ENCODE measurements at regions not wholly inside any gene's neighbourhood (a gene's known extent, or its start where the extent isn't known, plus 50 kb on each side); places are given as distances from the start of the nearest gene placed in this dataset.

DNA sequence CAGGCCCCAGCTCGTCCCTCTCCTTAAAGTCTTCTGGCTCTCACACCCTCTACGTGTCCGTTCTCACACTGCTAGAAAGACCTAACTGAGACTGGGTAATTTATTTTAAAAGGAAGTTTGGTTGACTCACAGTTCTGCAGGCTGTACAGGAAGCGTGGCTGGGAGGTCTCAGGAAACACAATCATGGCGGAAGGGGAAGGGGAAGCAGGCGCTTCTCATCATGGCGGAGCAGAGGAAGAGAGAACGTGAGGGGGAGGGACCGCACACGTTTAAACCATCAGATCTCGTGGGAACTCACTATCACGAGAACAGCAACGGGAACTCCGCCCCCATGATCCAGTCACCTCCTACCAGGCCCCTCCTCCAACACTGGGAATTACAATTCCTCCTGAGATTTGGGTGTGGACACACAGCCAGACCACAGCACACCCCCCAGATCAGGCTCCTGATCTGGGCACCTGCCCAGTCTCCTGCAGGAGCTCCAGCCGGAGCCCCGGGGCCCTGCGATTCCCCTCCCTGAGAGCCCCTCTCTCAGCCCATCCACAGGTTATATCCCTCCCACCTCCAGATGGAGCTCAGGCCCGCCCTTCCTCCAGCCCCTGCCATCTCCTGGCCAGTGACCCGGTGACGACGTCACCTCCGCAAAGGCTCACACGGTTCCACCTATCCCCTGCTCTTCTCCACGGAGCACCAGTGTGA is 170.2 kb downstream of the BRD1 start:
- peak; percentile 86 for DNase-seq

DNA sequence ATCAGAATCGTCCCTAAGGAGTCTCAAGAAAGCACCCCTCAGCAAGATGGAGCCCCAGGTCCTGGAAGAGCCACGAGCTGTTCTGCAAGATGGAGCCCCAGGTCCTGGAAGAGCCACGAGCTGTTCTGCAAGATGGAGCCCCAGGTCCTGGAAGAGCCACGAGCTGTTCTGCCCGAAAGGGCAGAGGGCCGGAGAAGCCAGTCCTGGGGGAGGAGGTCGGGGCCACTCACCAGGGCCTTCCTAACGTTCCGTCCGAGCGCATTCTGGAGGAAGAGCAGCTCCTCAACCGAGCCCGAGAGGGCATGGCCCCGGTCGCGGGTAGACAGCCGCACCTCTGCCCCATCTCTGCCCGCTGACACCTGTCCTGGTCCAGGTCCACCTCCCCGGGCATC is 170.8 kb downstream of the BRD1 start:
- peak; percentile 53 for DNase-seq

DNA sequence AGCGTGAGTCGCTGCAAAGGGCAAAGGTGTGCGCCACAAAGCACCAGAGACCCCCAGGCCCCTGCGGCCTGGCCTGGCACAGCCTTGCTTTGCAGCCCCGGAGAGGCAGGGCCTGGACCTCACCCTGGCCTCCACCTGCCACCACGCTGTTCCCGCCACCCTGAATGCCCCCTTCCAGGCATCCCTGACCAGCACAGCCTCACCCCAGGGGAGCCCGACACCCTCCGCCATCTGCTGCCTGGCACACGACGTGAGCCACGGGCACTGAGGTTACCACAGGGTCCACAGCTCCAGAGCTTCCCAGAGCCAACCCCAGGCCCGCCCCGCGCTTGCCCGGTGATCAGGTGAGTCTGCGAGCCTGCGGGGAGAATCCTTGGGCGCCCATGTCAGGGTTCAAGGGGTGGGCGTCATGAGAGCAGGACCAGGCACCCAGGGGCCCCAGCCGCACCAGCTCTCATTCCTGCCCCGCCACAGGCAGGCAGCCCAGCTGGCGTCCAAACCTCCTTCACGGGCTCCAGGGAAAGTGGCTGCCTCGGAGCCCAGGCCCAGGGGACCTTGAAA is 171.3 kb downstream of the BRD1 start:
- DNase-seq = no peak

DNA sequence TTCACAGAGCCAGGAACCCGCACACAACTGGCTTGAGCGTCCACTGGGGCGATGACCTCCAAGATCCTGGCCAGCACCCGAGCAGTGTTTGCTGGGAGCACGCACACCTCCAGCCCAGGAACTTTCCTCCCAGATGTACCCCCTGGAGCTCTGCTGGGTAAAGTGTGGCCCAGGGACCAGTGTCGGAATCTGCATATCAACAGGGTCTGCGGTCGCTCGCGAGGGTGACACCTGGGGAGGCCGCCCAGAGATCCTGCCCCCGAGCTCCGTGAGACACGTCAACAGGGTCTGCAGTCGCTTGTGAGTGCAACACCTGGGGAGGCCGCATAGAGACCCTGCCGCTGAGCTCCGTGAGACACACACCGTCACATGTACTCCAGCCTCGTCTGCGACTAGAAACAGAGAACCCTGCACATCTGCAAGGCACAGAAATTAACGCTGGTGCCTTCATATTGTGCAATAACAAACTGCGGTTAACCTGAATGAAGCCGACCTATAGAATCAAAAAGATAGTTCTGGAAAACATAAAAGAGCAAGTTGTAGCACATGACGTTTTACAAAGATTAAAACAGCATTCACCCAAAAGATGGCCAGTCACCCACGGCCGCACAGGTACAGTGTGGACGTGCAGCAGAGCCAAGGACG is 172.4 kb downstream of the BRD1 start:
- no peak for DNase-seq

DNA sequence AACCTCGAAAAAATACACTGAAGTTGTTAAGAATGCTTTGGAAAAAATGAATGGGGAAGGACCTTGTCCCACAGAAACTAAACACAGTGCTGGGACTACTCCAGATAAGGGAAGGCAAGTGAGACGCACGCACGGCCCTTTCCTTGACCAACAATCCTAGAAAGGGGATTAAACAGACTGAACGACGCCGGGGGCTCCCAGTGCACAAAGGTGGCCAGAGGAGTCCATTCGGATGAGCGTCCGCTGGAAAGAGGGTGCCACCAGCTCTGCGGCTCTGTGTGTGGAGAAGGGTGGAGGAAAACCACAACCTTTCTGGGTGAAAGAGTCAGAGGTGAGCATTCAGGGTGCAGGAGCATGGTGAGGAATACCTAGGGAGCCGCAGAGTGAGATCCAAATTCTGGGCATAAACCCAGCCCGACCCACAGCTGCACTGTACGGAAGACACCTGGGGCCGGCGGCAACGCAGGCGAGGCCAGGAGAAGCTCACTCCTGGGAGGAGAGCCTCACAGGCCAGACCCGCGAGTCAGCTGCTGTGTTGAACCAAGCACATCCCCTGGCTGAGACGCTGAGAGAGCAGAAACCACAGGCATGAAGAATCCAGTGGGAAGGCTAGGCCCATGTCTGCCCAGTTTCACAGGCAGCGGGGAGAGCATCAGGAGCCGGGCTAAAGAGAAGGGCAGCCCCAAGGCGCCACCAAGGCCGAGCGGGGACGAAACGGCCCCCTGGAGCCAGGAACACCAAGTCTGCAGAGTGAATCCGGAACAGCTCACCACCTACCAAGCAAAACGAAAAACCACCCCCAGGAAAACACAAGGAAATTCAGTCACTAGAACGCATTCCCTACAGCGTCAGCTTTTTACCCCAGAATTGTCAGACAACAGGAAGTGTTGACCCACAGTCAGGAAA is 177.1 kb downstream of the BRD1 start:
- DNase-seq = no peak

DNA sequence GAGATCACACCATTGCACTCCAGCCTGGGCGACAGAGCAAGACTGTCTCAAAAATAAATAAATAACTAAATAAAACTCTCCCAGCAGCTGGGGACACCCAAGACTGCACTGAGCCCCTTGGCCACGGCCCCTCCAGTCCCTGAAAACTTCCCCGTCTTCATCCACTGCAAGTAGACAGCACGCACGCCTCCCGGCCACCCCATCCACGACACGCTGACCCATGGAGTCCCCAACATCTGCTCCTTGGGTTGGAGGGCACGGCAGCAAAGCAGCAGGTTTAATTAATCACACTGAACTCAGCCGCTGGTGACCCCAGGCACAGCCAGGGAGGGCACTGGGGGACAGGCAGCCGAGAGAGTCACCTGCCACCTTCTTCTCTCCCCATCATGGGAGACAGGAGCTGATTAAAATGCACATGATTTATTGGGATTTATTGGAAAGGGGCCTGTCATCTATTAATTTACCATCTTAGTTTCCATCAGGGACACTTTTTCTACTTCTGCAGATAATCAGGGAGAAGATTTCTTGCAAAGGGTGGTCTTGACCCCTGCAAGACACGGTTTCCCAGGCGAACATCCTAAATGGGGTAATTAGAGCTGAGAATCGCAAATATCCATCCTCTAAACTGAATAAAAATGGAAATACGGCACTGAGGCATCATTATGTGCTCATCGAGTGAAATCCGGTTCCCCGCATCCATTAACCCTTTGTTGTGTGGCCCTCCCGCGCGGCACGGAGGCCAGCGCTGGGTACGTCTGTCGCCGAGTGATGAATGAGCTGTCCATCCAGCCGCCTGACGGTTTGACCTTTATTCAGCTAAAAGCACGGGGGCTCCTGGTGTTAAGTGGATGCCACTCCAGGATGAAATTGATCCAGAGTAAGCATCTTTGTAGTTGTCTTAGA is 178.3 kb downstream of the BRD1 start:
- DNase-seq = no peak

DNA sequence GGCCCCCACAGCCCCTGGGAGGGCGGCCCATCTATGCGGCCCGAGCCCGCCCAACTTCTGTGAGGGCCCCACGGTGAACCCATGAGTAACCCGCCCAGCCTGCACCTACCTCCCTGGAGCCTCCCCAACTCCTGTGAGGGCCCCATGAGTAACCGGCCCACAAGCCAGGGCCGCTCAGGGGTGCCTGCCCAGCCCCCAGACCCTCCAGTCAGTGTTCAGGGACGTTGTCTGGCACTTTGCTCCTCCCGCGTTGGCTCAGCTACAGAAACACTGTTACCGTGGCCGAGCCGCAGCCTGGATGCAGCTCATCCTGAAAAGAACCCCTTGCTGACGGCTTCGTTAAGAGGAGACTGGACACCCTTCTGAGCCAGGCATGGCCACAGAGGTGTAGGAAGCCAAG is 179.6 kb downstream of the BRD1 start:
- no peak for DNase-seq

DNA sequence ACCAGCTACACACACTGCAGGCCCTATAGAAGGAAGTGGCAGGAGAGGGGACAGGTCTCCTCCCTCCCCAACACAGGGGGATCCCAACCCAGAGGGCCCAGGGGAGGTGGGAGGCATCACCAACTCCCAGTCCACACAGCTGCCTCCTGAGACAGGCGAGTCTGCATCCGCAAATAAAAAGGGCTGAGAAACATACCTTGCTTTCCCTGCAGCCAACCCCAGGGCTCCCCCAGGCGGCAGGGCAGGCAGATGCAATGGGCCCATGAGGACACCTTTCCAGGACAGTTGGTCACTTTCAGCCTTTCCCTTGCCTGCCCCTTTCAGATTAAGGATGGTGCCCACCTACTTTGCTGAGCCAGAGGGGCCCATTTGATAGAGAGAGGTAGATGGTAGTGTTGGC is 180.0 kb downstream of the BRD1 start:
- DNase-seq = no peak

DNA sequence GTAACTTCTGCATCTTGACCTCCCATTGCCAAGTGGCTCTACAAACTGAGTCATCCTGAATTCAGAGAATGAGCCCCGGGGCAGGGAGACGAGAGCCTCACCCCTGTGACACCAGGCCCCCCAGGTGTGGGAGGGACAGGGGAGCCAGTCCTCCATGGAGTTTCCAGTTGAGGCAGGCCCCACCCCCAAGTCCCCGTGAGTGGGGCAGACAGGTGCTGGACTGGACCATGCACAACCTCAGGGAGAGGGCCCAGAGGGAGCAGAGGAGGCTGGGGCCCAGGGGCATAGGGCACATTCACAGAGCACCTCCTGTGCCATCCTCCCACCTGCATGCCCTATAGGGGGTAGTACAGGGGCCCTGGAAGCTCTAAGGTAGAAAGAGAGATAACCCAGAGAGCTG is 180.8 kb downstream of the BRD1 start:
- no peak for DNase-seq

DNA sequence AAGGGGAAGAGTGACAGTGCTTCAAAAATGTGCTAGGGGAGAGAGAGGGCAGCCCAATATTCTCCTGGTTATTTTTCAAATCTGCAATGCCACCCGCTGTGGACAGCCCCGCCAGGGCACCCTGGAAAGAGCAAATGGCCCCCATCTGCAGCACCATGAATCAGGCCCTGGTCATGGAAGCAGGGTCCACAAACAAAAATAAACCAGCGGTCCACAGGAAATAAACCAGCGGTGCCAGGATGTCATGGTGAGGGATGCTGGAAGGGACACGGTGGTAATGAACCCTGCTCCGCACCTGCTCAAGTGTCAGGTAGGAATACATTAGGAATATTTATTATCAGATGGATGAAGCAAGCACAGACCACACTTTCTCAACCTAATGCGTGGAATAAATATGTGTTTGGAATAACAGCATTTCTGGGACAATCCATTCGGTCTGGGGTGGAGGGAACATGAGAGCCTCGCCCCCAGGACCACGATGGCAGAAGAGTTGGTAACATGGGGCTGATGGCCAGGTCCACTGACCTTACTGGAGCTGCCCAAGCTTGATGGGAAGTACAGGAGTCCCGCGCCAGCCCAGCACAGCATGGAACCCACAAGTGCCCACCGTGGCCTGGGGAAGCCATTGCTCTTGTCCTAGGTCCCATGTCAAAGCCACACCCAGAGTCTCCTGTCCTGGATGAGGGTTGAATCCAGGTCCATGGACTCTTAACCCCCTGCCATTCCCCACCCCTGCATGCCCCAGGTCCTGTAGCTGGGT is 181.7 kb downstream of the BRD1 start:
- DNase-seq = no peak

DNA sequence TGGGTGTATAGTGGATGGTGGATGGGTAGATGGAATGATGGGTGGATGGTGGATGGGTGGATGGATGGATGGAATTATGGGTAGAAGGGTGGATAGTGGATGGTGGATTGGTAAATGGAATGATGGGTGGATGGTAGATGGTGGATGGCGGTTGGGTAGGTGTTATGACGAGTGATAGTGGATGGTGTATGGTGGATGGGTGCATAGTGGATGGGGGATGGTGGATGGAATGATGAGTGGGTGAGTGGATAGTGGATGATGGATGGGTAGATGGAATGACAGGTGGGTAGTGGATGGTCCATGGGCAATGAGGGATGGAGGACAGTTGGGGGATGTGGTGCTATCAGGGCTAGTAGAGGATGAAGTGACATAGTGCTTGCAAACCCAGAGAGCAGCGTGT is 182.4 kb downstream of the BRD1 start:
- no peak for DNase-seq

DNA sequence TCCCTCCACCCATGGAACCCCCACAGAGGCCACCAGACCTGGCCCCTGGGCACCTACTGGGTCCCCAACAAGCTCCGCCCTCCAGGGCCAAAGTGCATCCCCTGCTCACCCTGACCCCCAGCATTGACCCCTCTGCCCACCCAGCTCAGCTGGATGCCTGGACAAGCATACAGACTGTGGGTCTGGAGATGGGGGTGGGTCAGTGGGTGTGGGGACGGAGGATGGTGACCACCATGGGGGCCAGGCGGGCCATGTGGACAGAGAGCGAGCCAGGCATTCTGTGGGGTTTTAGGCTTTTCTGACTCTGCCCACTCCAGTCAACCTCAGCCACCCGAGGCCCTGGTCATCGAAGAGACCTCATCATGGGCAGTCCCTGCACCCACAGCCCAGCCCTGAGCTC is 183.7 kb downstream of the BRD1 start:
- no peak for DNase-seq

DNA sequence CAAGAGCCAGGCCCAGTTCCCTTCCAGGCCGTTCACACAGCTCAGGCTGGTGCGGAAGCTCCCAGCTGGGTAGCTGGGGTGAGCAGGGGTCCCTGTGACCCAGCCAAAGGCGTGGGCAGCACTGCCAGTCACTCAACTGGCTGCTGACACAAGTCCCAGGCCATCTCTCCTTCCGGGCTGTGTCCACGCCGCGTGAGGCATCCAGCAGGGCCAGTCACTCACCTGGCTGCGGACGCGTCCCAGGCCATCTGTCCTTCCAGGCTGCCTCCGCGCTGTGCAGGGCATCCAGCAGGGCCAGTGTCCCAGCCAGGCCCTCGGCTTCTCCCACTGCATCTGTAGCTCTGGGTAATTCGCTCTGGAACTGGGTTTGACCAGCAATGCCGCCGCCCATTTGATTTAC is 184.2 kb downstream of the BRD1 start:
- no peak for DNase-seq

DNA sequence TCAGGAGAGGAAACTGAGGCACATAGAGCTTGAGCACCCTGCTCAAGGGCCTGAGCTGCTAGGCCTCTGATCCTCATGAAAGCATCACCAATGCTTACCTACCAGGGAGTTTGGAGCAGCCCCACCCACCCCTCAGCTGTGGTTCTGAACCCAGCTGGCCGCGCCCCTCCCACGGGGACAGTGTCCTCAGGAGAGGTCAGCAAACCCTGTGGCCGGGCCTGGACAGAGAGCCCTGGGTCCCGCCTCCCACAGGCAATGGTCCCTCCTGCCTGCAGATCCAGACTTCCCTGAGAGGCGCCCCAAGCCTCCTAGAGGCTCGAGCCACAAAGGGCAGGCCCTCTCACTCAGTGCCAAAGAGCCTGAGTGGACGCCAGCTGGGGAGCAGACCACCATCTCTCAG is 184.9 kb downstream of the BRD1 start:
- no peak for DNase-seq

DNA sequence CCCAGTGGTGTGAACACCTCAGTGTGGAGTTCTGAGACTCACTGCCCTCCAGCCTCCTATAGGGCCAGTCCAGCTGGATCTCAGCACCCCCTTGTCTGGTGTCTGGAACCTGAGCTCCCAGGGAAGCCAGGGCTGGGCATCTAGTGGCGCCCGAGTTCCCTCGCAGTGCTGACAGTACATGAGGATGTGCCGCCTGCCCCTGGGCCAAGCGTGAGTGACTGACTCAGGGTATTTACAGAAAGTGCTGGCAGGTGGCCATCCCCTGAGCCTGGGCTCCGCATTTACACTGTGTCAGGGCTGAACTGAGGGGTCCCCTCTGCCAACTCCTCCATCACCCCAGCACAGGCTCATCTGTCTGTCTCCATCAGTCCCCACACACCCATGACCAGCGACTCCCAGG is 185.3 kb downstream of the BRD1 start:
- DNase-seq = no peak

DNA sequence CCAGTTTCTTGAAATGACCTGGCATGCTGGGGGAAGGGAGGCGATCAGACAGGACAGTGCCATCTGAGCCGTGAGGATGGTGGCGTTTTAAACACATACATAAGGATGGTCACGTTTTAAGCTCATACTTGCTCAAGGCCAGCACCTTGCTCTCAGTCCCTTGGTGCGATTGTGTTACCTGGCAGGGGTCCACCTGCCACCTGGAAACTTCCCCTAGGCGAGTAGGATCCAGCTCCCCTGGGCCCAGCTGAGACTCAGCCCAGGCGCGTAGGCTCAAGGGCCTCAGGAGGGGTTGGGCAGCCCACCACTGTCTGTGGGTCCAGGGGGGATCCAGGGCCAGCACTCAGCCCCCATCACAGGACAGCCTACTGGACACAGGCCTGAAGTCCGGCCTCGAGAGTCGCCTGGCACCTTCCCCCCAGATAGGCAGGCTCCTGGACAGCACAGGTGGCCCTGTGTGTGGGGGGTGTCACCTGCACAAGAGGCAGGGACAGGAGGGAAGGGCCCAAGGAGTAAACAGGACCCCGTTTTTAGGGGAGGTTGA is 185.8 kb downstream of the BRD1 start:
- DNase-seq = no peak

DNA sequence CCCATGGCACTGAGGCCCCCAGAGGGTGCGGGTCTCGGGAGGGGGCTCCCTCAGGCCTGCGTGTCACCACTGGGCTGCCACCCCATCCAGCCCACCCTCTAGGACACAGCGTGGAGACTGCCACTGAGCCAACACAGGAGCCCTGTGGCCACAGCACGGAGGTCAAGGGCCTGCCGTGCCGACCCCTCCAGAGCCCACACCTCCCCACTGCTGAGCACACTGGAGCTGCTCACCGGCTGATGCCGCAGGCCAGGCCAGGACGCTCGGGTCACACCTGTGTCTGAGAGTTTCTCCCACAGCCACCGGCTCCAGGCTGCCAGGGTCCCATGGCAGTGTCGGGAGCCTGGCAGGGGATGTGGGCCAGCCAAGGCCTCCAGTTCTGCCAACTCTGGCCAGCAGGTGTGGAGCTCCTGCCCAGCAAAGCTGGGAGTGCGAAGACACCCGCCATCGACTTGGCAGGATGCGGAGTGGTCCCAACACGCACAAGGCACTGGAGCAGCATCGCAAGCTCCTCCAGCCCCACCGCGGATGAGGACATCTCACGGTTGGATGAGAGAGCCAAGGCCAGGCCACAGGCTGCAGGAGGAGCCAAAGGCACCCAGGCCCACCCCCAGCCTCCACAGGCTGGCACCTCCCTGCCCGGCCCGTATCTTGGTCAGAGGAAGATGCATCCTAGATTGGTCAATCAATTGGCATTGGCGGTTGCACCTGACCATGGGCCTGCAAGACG is 187.1 kb downstream of the BRD1 start:
- no peak for DNase-seq

DNA sequence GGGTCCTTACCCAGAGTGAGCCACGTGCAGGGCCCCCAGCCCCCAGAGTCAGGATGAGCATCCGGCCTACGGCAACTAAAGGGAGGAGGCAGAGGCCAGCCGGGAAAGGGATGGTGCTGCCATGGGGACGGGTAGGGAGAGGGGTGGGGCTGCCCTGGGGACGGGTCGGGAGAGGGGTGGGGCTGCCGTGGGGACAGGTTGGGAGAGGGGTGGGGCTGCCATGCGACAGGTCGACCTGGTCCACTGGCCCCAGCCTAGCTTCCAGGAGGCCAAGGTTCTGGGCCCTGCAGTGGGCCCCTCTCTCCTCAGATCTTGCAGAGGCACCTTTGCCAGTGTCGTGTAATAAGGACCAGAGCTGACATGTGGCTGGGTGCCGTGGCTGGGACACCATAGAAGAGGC is 187.7 kb downstream of the BRD1 start:
- no peak for DNase-seq

DNA sequence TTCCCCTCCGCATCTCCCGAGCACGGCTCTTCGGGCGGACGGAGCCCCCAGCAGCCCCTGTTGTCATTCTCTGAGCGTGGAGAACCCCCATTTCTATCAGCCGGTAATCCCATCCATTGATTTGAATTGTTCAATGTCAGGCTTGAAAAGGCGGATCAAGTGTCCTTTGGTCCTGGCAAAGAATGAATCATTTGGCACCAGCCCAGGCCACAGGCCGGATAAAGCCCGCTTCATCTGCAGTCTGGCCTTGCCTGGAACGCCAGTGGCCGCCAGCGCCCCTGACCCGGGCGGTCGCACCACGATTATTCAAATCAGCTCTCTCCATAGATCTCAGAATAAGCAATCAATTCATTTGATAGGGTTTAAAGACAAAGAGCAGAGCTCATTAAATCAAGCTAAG is 188.9 kb downstream of the BRD1 start:
- no peak for DNase-seq

DNA sequence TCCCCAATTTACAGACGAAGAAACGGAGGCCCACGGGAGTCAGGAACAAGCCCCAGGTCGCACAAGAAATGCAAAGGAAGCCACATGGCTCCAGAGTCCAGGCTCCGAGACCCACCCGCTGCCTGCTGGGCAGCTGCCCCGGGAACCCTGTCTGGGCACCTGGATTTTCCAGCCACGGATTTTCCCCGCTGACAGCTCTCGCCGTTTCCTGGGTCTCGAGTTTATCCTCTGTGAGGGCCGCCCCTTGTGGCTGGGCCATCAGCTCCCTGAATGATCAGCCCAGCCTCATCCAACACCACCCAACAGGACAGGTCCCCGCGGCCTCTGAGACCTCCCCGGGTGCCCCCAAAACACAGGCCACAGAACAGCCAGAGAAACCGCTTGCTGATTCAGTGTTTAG is 189.7 kb downstream of the BRD1 start:
- no peak for DNase-seq

DNA sequence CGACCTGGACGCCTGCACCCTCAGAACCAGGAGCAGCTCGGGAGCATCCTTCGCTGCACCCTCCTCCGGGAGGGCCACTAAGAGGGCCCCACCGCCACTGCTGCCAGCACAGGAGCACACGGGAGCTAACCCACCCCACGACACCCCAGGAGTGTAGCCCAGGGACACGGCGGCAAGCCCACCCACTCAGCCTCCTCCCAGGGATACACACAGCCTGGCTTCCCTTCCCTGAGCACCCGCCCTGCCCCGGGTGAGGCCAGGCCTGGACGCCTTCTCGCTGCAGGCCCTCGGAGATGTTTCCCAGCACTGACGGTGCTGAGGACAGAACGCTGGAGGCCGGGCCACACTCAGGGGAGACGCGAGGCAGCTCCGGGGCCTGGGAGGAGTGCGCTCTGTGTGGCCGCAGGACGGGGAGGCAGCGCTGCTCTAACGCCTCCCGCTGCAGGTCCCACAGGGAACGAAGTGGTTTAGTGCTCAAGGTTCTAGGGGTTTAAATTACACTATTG is 190.4 kb downstream of the BRD1 start:
- DNase-seq = no peak
